ENCODE measurements at regions not wholly inside any gene's neighbourhood (a gene's known extent, or its start where the extent isn't known, plus 50 kb on each side); places are given as distances from the start of the nearest gene placed in this dataset.

GRCh38 chr11:13135385-13136271, 126.5 kb downstream of the RASSF10 start (continued):
- TF ChIP-seq, protein P1, sequence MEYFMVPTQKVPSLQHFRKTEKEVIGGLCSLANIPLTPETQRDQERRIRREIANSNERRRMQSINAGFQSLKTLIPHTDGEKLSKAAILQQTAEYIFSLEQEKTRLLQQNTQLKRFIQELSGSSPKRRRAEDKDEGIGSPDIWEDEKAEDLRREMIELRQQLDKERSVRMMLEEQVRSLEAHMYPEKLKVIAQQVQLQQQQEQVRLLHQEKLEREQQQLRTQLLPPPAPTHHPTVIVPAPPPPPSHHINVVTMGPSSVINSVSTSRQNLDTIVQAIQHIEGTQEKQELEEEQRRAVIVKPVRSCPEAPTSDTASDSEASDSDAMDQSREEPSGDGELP (IDR thresholded peaks at IDR 0.05; ENCODE audit: borderline replicate concordance, low read depth) = peak; percentile 86; the same call in 1 of the 2 replicates
- TF ChIP-seq, protein P2, sequence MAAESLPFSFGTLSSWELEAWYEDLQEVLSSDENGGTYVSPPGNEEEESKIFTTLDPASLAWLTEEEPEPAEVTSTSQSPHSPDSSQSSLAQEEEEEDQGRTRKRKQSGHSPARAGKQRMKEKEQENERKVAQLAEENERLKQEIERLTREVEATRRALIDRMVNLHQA (CRISPR knock-in tag; IDR thresholded peaks at IDR 0.05) = no peak
- peak; percentile 14; the same call in 1 of the 2 replicates for TF ChIP-seq POLR2AphosphoS5 (IDR thresholded peaks at IDR 0.05; ENCODE audit: low read depth, low read length)
- TF ChIP-seq, protein P3, sequence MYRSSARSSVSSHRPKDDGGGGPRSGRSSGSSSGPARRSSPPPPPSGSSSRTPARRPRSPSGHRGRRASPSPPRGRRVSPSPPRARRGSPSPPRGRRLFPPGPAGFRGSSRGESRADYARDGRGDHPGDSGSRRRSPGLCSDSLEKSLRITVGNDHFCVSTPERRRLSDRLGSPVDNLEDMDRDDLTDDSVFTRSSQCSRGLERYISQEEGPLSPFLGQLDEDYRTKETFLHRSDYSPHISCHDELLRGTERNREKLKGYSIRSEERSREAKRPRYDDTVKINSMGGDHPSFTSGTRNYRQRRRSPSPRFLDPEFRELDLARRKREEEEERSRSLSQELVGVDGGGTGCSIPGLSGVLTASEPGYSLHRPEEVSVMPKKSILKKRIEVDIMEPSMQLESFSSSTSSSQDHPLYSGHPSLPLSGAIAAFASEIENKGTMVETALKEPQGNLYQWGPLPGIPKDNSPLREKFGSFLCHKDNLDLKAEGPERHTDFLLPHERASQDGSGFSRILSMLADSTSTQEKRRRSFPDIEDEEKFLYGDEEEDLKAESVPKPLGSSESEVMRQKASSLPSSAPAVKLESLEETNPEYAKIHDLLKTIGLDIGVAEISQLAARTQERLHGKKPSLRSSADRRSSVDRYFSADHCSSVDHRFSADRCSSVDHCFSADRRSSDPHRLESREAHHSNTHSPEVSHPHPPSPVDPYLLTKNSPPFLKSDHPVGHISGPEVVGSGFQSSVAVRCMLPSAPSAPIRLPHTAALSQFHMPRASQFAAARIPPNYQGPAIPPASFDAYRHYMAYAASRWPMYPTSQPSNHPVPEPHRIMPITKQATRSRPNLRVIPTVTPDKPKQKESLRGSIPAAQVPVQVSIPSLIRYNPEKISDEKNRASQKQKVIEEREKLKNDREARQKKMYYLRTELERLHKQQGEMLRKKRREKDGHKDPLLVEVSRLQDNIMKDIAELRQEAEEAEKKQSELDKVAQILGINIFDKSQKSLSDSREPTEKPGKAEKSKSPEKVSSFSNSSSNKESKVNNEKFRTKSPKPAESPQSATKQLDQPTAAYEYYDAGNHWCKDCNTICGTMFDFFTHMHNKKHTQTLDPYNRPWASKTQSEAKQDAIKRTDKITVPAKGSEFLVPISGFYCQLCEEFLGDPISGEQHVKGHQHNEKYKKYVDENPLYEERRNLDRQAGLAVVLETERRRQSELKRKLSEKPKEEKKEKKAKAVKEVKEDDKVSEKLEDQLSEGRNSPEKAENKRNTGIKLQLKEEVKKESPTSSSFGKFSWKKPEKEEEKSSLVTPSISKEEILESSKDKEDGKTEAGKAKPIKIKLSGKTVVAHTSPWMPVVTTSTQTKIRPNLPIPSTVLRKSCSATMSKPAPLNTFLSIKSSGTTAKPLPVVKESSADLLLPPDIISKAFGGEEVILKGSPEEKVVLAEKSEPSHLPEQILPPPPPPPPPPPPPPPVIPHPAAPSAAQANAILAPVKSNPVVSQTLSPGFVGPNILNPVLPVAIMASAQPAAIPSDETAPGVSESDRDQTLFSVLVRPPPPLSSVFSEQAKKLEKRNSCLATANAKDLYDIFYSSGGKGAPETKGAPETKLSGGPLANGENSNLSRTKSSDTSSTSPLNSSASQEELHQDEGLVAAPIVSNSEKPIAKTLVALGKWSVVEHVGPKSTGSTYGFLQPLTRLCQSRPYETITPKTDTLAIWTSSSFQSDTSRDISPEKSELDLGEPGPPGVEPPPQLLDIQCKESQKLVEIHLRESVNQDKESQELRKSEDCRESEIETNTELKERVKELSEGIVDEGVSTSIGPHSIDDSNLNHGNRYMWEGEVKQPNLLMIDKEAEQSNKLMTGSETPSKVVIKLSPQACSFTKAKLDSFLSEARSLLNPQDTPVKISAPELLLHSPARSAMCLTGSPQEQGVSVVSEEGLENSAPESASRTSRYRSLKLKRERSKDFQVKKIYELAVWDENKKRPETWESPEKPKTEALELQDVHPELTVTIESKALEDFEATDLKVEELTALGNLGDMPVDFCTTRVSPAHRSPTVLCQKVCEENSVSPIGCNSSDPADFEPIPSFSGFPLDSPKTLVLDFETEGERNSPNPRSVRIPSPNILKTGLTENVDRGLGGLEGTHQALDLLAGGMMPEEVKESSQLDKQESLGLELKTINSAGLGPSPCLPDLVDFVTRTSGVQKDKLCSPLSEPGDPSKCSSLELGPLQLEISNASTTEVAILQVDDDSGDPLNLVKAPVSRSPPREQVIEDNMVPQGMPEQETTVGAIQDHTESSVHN (CRISPR knock-in tag; IDR thresholded peaks at IDR 0.05) = no peak
- TF ChIP-seq, protein P4, sequence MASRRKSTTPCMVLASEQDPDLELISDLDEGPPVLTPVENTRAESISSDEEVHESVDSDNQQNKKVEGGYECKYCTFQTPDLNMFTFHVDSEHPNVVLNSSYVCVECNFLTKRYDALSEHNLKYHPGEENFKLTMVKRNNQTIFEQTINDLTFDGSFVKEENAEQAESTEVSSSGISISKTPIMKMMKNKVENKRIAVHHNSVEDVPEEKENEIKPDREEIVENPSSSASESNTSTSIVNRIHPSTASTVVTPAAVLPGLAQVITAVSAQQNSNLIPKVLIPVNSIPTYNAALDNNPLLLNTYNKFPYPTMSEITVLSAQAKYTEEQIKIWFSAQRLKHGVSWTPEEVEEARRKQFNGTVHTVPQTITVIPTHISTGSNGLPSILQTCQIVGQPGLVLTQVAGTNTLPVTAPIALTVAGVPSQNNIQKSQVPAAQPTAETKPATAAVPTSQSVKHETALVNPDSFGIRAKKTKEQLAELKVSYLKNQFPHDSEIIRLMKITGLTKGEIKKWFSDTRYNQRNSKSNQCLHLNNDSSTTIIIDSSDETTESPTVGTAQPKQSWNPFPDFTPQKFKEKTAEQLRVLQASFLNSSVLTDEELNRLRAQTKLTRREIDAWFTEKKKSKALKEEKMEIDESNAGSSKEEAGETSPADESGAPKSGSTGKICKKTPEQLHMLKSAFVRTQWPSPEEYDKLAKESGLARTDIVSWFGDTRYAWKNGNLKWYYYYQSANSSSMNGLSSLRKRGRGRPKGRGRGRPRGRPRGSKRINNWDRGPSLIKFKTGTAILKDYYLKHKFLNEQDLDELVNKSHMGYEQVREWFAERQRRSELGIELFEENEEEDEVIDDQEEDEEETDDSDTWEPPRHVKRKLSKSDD (CRISPR knock-in tag; IDR thresholded peaks at IDR 0.05; ENCODE audit: low read depth) = no peak
- TF ChIP-seq GMEB1 (CRISPR knock-in tag; IDR thresholded peaks at IDR 0.05; ENCODE audit: borderline replicate concordance) = no peak
- TF ChIP-seq, protein P5, sequence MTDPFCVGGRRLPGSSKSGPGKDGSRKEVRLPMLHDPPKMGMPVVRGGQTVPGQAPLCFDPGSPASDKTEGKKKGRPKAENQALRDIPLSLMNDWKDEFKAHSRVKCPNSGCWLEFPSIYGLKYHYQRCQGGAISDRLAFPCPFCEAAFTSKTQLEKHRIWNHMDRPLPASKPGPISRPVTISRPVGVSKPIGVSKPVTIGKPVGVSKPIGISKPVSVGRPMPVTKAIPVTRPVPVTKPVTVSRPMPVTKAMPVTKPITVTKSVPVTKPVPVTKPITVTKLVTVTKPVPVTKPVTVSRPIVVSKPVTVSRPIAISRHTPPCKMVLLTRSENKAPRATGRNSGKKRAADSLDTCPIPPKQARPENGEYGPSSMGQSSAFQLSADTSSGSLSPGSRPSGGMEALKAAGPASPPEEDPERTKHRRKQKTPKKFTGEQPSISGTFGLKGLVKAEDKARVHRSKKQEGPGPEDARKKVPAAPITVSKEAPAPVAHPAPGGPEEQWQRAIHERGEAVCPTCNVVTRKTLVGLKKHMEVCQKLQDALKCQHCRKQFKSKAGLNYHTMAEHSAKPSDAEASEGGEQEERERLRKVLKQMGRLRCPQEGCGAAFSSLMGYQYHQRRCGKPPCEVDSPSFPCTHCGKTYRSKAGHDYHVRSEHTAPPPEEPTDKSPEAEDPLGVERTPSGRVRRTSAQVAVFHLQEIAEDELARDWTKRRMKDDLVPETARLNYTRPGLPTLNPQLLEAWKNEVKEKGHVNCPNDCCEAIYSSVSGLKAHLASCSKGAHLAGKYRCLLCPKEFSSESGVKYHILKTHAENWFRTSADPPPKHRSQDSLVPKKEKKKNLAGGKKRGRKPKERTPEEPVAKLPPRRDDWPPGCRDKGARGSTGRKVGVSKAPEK (CRISPR knock-in tag; IDR thresholded peaks at IDR 0.05; ENCODE audit: borderline replicate concordance) = no peak

Data from HepG2 (cell line).